HFFc6 (cell line): ENCODE measurements at regions not wholly inside any gene's neighbourhood (a gene's known extent, or its start where the extent isn't known, plus 50 kb on each side); places are given as distances from the start of the nearest gene placed in this dataset.

ENCODE experiments used
- DNase-seq: peaks from one replicate; pipeline ENCODE4 v3.0.0-alpha.2; 2018
- H3K27ac Mint-ChIP-seq: 2 replicates; pipeline ENCODE4 v1.8.0; 2020; ENCODE audit warnings: mild to moderate bottlenecking, mixed read lengths
- H3K27me3 Mint-ChIP-seq: 2 replicates; pipeline ENCODE4 v1.8.0; 2021; ENCODE audit warnings: mild to moderate bottlenecking, moderate library complexity, mixed read lengths; ENCODE audit not compliant: insufficient read depth
- H3K36me3 Mint-ChIP-seq: 2 replicates; pipeline ENCODE4 v1.8.0; 2021; ENCODE audit warnings: low read depth, mixed read lengths
- H3K4me1 Mint-ChIP-seq: 2 replicates; pipeline ENCODE4 v1.8.0; 2020; ENCODE audit warnings: low read depth, mixed read lengths
- H3K4me3 Mint-ChIP-seq: 2 replicates; pipeline ENCODE4 v1.8.0; 2020; ENCODE audit warnings: mild to moderate bottlenecking, moderate library complexity, mixed read lengths
- H3K9me3 Mint-ChIP-seq: 2 replicates; pipeline ENCODE4 v1.8.0; 2020; ENCODE audit warnings: mild to moderate bottlenecking, mixed read lengths
- TF ChIP-seq, protein P1 (sequence below): fragments of 200-600 bp; sonication (generic); IDR thresholded peaks from 2 replicates; pipeline ENCODE4 v1.5.0; 2021; ENCODE audit warnings: antibody characterized with exemption, mild to moderate bottlenecking

DNA sequence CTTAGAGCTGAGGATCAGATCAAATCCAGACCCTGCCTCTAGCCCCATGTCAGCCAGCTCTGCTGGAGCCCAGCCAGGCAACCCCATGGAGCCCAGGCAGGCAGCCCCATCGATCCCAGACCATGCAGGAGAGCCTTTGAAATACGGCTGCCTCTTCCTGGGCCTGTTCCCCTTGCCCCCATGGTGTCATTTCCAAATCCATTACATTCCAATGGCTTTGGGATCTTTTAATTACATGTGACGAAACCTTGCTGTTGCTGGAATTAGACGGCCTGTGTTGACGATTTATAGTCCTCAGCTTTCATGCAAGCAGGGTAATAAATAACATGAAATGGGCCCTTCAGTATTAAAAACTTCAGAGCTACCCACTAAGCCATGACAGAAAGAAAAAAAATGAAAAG, 75.8 kb upstream of the SLC14A2 start:
- Mint-ChIP-seq H3K27me3 (peaks cover 10% of the 10 kb centered on the region), H3K9me3 (peaks cover 4% of the 10 kb centered on the region; the same call in 1 of the 2 replicates), H3K4me3 (no peak overlapping the region), H3K4me1 (no peaks in the 10 kb centered on the region), H3K36me3 (no peaks in the 10 kb centered on the region), H3K27ac (no peak overlapping the region)
- DNase-seq = no peak
- TF ChIP-seq, protein P1, sequence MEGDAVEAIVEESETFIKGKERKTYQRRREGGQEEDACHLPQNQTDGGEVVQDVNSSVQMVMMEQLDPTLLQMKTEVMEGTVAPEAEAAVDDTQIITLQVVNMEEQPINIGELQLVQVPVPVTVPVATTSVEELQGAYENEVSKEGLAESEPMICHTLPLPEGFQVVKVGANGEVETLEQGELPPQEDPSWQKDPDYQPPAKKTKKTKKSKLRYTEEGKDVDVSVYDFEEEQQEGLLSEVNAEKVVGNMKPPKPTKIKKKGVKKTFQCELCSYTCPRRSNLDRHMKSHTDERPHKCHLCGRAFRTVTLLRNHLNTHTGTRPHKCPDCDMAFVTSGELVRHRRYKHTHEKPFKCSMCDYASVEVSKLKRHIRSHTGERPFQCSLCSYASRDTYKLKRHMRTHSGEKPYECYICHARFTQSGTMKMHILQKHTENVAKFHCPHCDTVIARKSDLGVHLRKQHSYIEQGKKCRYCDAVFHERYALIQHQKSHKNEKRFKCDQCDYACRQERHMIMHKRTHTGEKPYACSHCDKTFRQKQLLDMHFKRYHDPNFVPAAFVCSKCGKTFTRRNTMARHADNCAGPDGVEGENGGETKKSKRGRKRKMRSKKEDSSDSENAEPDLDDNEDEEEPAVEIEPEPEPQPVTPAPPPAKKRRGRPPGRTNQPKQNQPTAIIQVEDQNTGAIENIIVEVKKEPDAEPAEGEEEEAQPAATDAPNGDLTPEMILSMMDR = no peak

DNA sequence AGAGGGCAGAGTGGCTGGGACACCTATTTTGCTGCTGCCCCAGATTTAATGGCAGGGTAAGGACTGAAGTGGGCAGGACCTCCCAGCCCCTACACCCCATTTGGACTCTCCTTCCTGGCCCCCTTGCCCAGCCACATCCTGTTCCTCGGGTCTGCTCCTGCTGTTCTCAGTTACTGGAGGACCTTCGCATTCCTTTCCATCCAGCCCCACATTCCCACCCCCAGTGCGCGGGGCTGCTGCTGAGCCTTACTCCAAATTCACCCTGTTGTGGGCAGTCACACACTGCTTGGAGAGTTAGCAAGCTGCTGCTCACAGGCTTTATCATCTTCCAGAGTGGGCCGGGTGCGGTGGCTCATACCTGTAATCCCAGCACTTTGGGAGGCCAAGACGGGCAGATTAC, 75.2 kb upstream of the SLC14A2 start:
- TF ChIP-seq, protein P1 = no peak
- Mint-ChIP-seq H3K36me3 (no peaks in the 10 kb centered on the region), H3K27me3 (peaks cover 8% of the 10 kb centered on the region), H3K27ac (no peak overlapping the region), H3K9me3 (peaks cover 4% of the 10 kb centered on the region; the same call in 1 of the 2 replicates), H3K4me1 (no peaks in the 10 kb centered on the region), H3K4me3 (no peak overlapping the region)
- no peak for DNase-seq

DNA sequence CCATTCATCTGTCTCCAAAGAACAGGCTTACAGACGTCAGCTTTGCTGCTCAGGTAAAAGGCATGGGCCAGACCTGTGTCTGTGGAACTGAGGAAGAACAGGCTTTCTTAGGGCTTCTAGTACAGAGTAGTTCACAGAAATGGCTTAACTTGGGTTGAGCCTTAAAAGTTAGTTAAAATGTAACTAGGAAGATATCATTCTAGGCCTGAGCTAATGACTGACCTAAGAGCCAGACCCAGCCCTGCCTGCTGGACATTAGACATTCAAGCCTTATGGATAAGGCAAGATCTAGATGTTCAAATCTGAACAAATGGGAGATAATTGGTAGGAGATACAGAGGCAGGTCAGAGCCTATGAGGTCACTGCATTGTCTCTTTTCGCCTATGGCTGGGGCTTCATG, 73.9 kb upstream of the SLC14A2 start:
- Mint-ChIP-seq H3K4me1 (no peaks in the 10 kb centered on the region), H3K9me3 (peaks cover 4% of the 10 kb centered on the region; the same call in 1 of the 2 replicates), H3K4me3 (no peak overlapping the region), H3K36me3 (no peaks in the 10 kb centered on the region), H3K27me3 (peaks cover 5% of the 10 kb centered on the region), H3K27ac (no peak overlapping the region)
- DNase-seq = no peak
- TF ChIP-seq, protein P1 = no peak

DNA sequence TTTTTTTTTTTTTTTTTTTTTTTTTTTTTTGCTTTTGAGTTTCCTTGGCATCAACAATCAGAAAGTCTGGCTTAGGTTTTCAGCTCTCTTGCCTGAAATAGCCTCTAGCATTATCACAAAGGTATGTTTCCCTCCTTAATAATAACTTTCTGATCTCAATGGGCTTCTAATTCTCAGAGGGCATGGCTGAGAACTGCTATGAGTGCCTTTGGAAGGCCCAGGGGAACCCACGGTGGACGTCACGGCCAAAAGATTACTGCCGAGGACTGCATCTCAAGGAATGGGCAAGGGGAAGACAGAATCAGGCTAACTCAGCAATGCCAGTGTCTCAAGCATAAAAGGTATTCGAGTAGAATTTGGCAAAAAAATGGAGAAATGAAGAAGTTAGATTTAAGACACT, 73.2 kb upstream of the SLC14A2 start:
- no peak for DNase-seq
- peaks cover 4% of the 10 kb centered on the region; the same call in 1 of the 2 replicates for H3K9me3 Mint-ChIP-seq
- H3K4me1 Mint-ChIP-seq = no peaks in the 10 kb centered on the region
- H3K4me3 Mint-ChIP-seq = no peak overlapping the region
- H3K27me3 Mint-ChIP-seq = peaks cover 7% of the 10 kb centered on the region
- H3K27ac Mint-ChIP-seq = no peak overlapping the region
- H3K36me3 Mint-ChIP-seq = no peaks in the 10 kb centered on the region
- TF ChIP-seq, protein P1 = no peak

GRCh38 chr18:45547910-45548309, 67.4 kb upstream of the SLC14A2 start:
- H3K4me3 Mint-ChIP-seq = no peak overlapping the region
- peaks cover 15% of the 10 kb centered on the region for H3K27me3 Mint-ChIP-seq
- no peaks in the 10 kb centered on the region for H3K4me1 Mint-ChIP-seq
- TF ChIP-seq, protein P1 = no peak
- H3K27ac Mint-ChIP-seq = no peak overlapping the region
- no peak for DNase-seq
- no peaks in the 10 kb centered on the region for H3K9me3 Mint-ChIP-seq
- H3K36me3 Mint-ChIP-seq = no peaks in the 10 kb centered on the region

- Mint-ChIP-seq H3K9me3 (no peaks in the 10 kb centered on the region), H3K4me3 (no peak overlapping the region), H3K27me3 (peaks cover 15% of the 10 kb centered on the region), H3K27ac (no peak overlapping the region), H3K4me1 (no peaks in the 10 kb centered on the region), H3K36me3 (no peaks in the 10 kb centered on the region)
- no peak for DNase-seq
- TF ChIP-seq, protein P1 = no peak
Measured at GRCh38 chr18:45548614-45549013, 66.7 kb upstream of the SLC14A2 start.
